ENCODE measurements at regions not wholly inside any gene's neighbourhood (a gene's known extent, or its start where the extent isn't known, plus 50 kb on each side); places are given as distances from the start of the nearest gene placed in this dataset.

GRCh38 chr4:58590722-58591121 lies 1480.5 kb upstream of the IGFBP7 start:
- CTCF ChIA-PET = interaction anchor here (1.2 kb wide), 1 partner anchor 1164 kb away, joined by 3 read pairs; no protein-coding TSS in a partner anchor
- 15% methylated on average over 2 of the region's 2 CpGs for WGBS (ENCODE audit: low lambda C conversion rate)
- no peak overlapping the region for H3K4me3 ChIP-seq (ENCODE audit: low read depth in 2 of 2, low read length in 1 of 2)

More at GRCh38 chr4:58590722-58591121, 1480.5 kb upstream of the IGFBP7 start:
- DNase-seq = no peak
- Histone ChIP-seq H3F3A (replicated peaks; ENCODE audit: insufficient read depth) (no peaks in the 10 kb centered on the region), H3K79me2 (ENCODE audit: insufficient read depth) (no peaks in the 10 kb centered on the region), H3K9ac (no peak overlapping the region), H3K27ac (ENCODE audit: low read depth in 2 of 2, low read length in 1 of 2) (no peak overlapping the region), H3K4me2 (no peak overlapping the region), H3K9me2 (no peaks in the 10 kb centered on the region), H3K9me3 (no peaks in the 10 kb centered on the region; the same call in 1 of the 2 replicates), H3K4me1 (ENCODE audit: control insufficient read depth in 1 of 2, insufficient read depth in 2 of 2, low read depth in 1 of 2, low read length in 1 of 2) (no peaks in the 10 kb centered on the region), H3K27me3 (ENCODE audit: insufficient read depth) (no peaks in the 10 kb centered on the region), H3K36me3 (replicated peaks in 1 of 2; ENCODE audit: control insufficient read depth in 1 of 2, insufficient read depth in 2 of 2, low read length in 1 of 2) (no peaks in the 10 kb centered on the region), H2AFZ (ENCODE audit: low read depth) (no peak overlapping the region), H4K20me1 (ENCODE audit: insufficient read depth) (no peaks in the 10 kb centered on the region)
- POLR2A ChIA-PET = no interaction called here
- TF ChIP-seq GABPA (IDR thresholded peaks at IDR 0.05; ENCODE audit: low read depth) = no peak
- no peak for TF ChIP-seq FOXM1 (IDR thresholded peaks at IDR 0.05; ENCODE audit: low read depth)
- no peak for TF ChIP-seq TEAD4 (IDR thresholded peaks at IDR 0.05; ENCODE audit: borderline replicate concordance, insufficient read depth)
- TF ChIP-seq PBX3 (IDR thresholded peaks at IDR 0.05) = no peak
- TF ChIP-seq RAD21 (IDR thresholded peaks at IDR 0.05; ENCODE audit: low read length) = no peak
- no peak for TF ChIP-seq NFIC (IDR thresholded peaks at IDR 0.05; ENCODE audit: borderline replicate concordance)
- no peak for TF ChIP-seq CHD2 (IDR thresholded peaks at IDR 0.05; ENCODE audit: low read length, partially characterized antibody)
- no peak for TF ChIP-seq ELF1 (IDR thresholded peaks at IDR 0.05)
- TF ChIP-seq GATA2 (CRISPR knock-in tag; IDR thresholded peaks at IDR 0.05) = no peak
- no peak for TF ChIP-seq MEF2A (IDR thresholded peaks at IDR 0.05; ENCODE audit: borderline replicate concordance, low read depth)
- TF ChIP-seq FOXJ3 (CRISPR knock-in tag; IDR thresholded peaks at IDR 0.05) = no peak
- no peak for TF ChIP-seq RXRA (IDR thresholded peaks at IDR 0.05; ENCODE audit: borderline replicate concordance, low read depth)
- no peak for TF ChIP-seq REST (IDR thresholded peaks at IDR 0.05; ENCODE audit: low read depth, low read length)
- no peak for TF ChIP-seq SMC3 (IDR thresholded peaks at IDR 0.05; ENCODE audit: low read depth, low read length)
- TF ChIP-seq USF2 (IDR thresholded peaks at IDR 0.05; ENCODE audit: borderline replicate concordance, low read depth, low read length) = no peak
- TF ChIP-seq SIN3A (IDR thresholded peaks at IDR 0.05; ENCODE audit: borderline replicate concordance, low read depth, low read length) = no peak
- TF ChIP-seq FOSL2 (IDR thresholded peaks at IDR 0.05; ENCODE audit: borderline replicate concordance, low read depth) = no peak

Measured in SK-N-SH (cell line).